Neuronal stem cell (in vitro differentiated cells): ENCODE measurements at regions not wholly inside any gene's neighbourhood (a gene's known extent, or its start where the extent isn't known, plus 50 kb on each side); places are given as distances from the start of the nearest gene placed in this dataset.
"Not testable (repeated sequence)": the region's sequence is repeated elsewhere in the genome, so short reads cannot be mapped to it uniquely, and the experiment has no call there.

Experiments
- DNase-seq: peaks from one replicate; pipeline ENCODE4 v3.0.0-alpha.2; 2013; ENCODE audit warnings: low spot score
- H2AFZ ChIP-seq: one replicate; pipeline ENCODE4 v1.6.1; 2013; ENCODE audit warnings: mild to moderate bottlenecking, low read length, inconsistent platforms
- H2AK5ac ChIP-seq: 2 replicates; pipeline ENCODE4 v1.6.1; 2013; ENCODE audit warnings: low read depth, mild to moderate bottlenecking, inconsistent platforms, low read length, moderate library complexity, mixed read lengths
- H2BK120ac ChIP-seq: 2 replicates; pipeline ENCODE4 v1.6.1; 2013; ENCODE audit warnings: low read depth, mild to moderate bottlenecking, inconsistent platforms, low read length, moderate library complexity, mixed read lengths
- H2BK12ac ChIP-seq: one replicate; pipeline ENCODE4 v1.6.1; 2013; ENCODE audit warnings: low read length, inconsistent platforms
- H2BK15ac ChIP-seq: 2 replicates; pipeline ENCODE4 v1.6.1; 2013; ENCODE audit warnings: mild to moderate bottlenecking, low read length, inconsistent platforms, mixed read lengths
- H2BK5ac ChIP-seq: one replicate; pipeline ENCODE4 v1.6.1; 2013; ENCODE audit warnings: inconsistent platforms, mild to moderate bottlenecking, low read length, moderate library complexity
- H3K14ac ChIP-seq: one replicate; pipeline ENCODE4 v1.6.1; 2013; ENCODE audit warnings: low read length, inconsistent platforms
- H3K18ac ChIP-seq: 2 replicates; pipeline ENCODE4 v1.6.1; 2013; ENCODE audit warnings: low read length, inconsistent platforms
- H3K23ac ChIP-seq: 2 replicates; pipeline ENCODE4 v1.6.1; 2013; ENCODE audit warnings: low read depth, mild to moderate bottlenecking, mixed read lengths, low read length, inconsistent platforms; ENCODE audit not compliant: poor library complexity
- H3K27ac ChIP-seq: replicated peaks from 3 replicates; pipeline ENCODE4 v1.5.1; 2013; ENCODE audit warnings: low read length, inconsistent platforms
- H3K27me3 ChIP-seq, 3 experiments: 2 replicates each; pipeline ENCODE4 v1.6.1; 2013; ENCODE audit warnings: low read length in 3 of 3, mild to moderate bottlenecking in 2 of 3, inconsistent platforms in 1 of 3, low read depth in 1 of 3, mixed read lengths in 1 of 3, moderate library complexity in 1 of 3; ENCODE audit not compliant: control insufficient read depth in 3 of 3, insufficient read depth in 3 of 3
- H3K36me3 ChIP-seq, 2 donors: replicated peaks in 1 of 2; 2 replicates each; pipeline ENCODE4 v1.6.1; 2013; ENCODE audit warnings: low read length in 2 of 2; ENCODE audit not compliant: control insufficient read depth in 2 of 2, insufficient read depth in 2 of 2
- H3K4ac ChIP-seq: 2 replicates; pipeline ENCODE4 v1.6.1; 2013; ENCODE audit warnings: inconsistent platforms, mild to moderate bottlenecking, low read length, moderate library complexity
- H3K4me1 ChIP-seq, 2 donors: 1 replicate in 1 of 2; 2 replicates in 1 of 2; pipeline ENCODE4 v1.6.1; 2013; ENCODE audit warnings: low read length in 2 of 2, low read depth in 1 of 2; ENCODE audit not compliant: control insufficient read depth in 2 of 2, insufficient read depth in 1 of 2
- H3K4me2 ChIP-seq: one replicate; pipeline ENCODE4 v1.6.1; 2013; ENCODE audit warnings: mild to moderate bottlenecking, low read length, inconsistent platforms; ENCODE audit not compliant: insufficient read depth, poor library complexity, severe bottlenecking
- H3K4me3 ChIP-seq, 2 donors: 2 replicates each; pipeline ENCODE4 v1.5.1; 2013; ENCODE audit warnings: low read length in 2 of 2, mild to moderate bottlenecking in 2 of 2, inconsistent platforms in 1 of 2, moderate library complexity in 1 of 2
- H3K79me1 ChIP-seq: one replicate; pipeline ENCODE4 v1.6.1; 2013; ENCODE audit warnings: low read depth, mild to moderate bottlenecking, inconsistent platforms, low read length, moderate library complexity
- H3K9ac ChIP-seq: one replicate; pipeline ENCODE4 v1.6.1; 2013; ENCODE audit warnings: mild to moderate bottlenecking, low read depth, low read length, inconsistent platforms; ENCODE audit not compliant: poor library complexity
- H3K9me3 ChIP-seq, 2 donors: replicated peaks in 1 of 2; 2 replicates each; pipeline versions ENCODE3 to v1.6.1; 2013; ENCODE audit warnings: low read length in 2 of 2, mild to moderate bottlenecking in 2 of 2, inconsistent platforms in 1 of 2, low read depth in 1 of 2, mixed read lengths in 1 of 2, moderate library complexity in 1 of 2; ENCODE audit not compliant: control insufficient read depth in 2 of 2, insufficient read depth in 1 of 2
- H4K8ac ChIP-seq: one replicate; pipeline ENCODE4 v1.6.1; 2013; ENCODE audit warnings: low read depth, mild to moderate bottlenecking, inconsistent platforms, low read length, moderate library complexity
- H4K91ac ChIP-seq: one replicate; pipeline ENCODE4 v1.6.1; 2013; ENCODE audit warnings: low read length, low read depth, mild to moderate bottlenecking, inconsistent platforms; ENCODE audit not compliant: poor library complexity
- WGBS, 2 donors: extraction: QIAGEN DNeasy Blood & Tissue Kit; methylation state at CpG; one replicate each; pipeline ENCODE4 v1.1.7; 2013; ENCODE audit warnings: missing lambda C conversion rate in 2 of 2, mixed read lengths in 1 of 2; ENCODE audit not compliant: insufficient read length in 2 of 2, insufficient replicate concordance in 1 of 2; ENCODE audit errors: extremely low coverage in 2 of 2; 5-methylcytosine and 5-hydroxymethylcytosine counted together

DNA sequence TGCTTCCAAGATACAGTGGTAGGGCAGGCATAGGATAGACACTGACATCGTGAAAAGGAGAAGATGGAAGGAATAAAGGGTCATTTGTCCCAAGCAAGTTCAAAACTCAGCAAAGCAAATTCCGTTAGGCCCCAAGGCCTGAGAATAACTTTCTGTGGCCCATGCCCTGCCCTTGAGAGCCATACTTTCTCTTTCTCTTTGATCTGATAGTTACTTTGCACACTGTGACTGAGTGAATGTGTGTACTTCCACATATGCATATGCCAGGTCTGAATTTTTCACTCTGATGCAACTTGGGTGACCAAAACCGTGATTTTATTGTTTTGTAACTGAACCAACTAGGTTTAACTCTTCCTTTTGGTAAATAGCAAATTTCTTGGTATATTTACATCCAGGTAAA is 371.5 kb downstream of the RAB38 start:
- Histone ChIP-seq H2AK5ac (no peak overlapping the region), H3K27ac (no peak overlapping the region), H2BK12ac (no peak overlapping the region), H2AFZ (no peak overlapping the region), H2BK5ac (no peak overlapping the region), H3K4me2 (no peak overlapping the region), H3K27me3 (peaks cover 0 to 1% (median 0%) of the 10 kb centered on the region in 3 experiments), H3K4me1 (peaks cover 0 to 2% of the 10 kb centered on the region in 2 donors), H2BK120ac (no peak overlapping the region), H3K79me1 (no peaks in the 10 kb centered on the region), H2BK15ac (no peak overlapping the region), H3K9ac (no peak overlapping the region), H3K4ac (no peak overlapping the region), H4K91ac (no peak overlapping the region), H3K18ac (no peak overlapping the region), H3K23ac (no peak overlapping the region), H3K36me3 (no peaks in the 10 kb centered on the region), H3K14ac (no peak overlapping the region), H3K9me3 (peaks cover 0 to 2% of the 10 kb centered on the region in 2 donors), H3K4me3 (no peak overlapping the region), H4K8ac (no peak overlapping the region)
- no CpG with 5 or more reads among the region's 3 CpGs for WGBS, 2 donors
- no peak for DNase-seq

DNA sequence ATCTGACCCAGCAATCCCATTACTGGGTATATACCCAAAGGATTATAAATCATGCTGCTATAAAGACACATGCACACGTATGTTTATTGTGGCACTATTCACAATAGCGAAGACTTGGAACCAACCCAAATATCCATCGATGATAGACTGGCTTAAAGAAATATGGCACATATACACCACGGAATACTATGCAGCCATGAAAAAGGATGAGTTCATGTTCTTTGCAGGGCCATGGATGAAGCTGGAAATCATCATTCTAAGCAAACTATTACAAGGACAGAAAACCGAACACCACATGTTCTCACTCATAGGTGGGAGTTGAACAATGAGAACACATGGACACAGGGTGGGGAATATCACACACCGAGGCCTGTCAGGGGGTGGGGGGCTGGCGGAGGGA is 390.4 kb downstream of the RAB38 start:
- H3K14ac ChIP-seq, DNase-seq, H2BK5ac ChIP-seq, H3K4ac ChIP-seq, H3K9ac ChIP-seq, H2AK5ac ChIP-seq, H4K91ac ChIP-seq, H3K27me3 ChIP-seq, H3K18ac ChIP-seq, H3K4me1 ChIP-seq, H2BK120ac ChIP-seq, H3K4me3 ChIP-seq, H4K8ac ChIP-seq, H2AFZ ChIP-seq, H3K23ac ChIP-seq, H2BK15ac ChIP-seq, H3K4me2 ChIP-seq, H3K79me1 ChIP-seq, H3K36me3 ChIP-seq, H2BK12ac ChIP-seq, H3K27ac ChIP-seq, H3K9me3 ChIP-seq: not testable (repeated sequence)
- WGBS, 2 donors = no CpG with 5 or more reads among the region's 7 CpGs

DNA sequence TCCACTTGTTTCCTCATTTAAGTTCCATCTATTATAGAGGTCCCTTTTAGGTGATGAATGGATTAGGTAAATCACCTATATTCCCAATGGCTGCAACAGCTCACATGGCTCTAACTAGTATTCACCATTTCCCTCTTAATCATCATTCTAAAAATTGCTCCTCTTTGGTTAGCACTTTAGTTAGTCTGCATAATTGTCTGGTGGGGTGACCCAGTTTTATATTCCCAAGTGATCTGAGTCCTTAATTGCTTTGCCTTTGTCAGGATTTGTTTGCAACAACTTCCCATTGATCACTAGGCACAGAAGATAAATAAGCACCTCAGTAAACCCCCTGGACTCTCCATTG is 395.2 kb downstream of the RAB38 start:
- H3K18ac ChIP-seq = no peak overlapping the region
- H4K91ac ChIP-seq = no peak overlapping the region
- H3K27me3 ChIP-seq = no peaks in the 10 kb centered on the region
- no peak overlapping the region for H2BK5ac ChIP-seq
- no peak overlapping the region for H3K14ac ChIP-seq
- H2BK15ac ChIP-seq = no peak overlapping the region
- H3K4me2 ChIP-seq = no peak overlapping the region
- no peak overlapping the region for H3K9ac ChIP-seq
- no peak for DNase-seq
- H2BK12ac ChIP-seq = no peak overlapping the region
- peaks cover 0 to 3% of the 10 kb centered on the region in 2 donors for H3K4me1 ChIP-seq
- H3K9me3 ChIP-seq = no peaks in the 10 kb centered on the region
- no peak overlapping the region for H4K8ac ChIP-seq
- no peak overlapping the region for H3K23ac ChIP-seq
- no peak overlapping the region for H2AK5ac ChIP-seq
- no peaks in the 10 kb centered on the region for H3K79me1 ChIP-seq
- H3K36me3 ChIP-seq = no peaks in the 10 kb centered on the region
- H3K4ac ChIP-seq = no peak overlapping the region
- H3K27ac ChIP-seq = no peak overlapping the region
- H3K4me3 ChIP-seq = no peak overlapping the region
- H2AFZ ChIP-seq = no peak overlapping the region
- no peak overlapping the region for H2BK120ac ChIP-seq

GRCh38 chr11:87779276-87780067 is 395.8 kb downstream of the RAB38 start:
- Histone ChIP-seq H3K14ac (no peak overlapping the region), H3K36me3 (no peaks in the 10 kb centered on the region), H2BK12ac (no peak overlapping the region), H3K27me3 (no peaks in the 10 kb centered on the region), H3K23ac (no peak overlapping the region), H4K8ac (no peak overlapping the region), H2BK120ac (no peak overlapping the region), H3K18ac (no peak overlapping the region), H3K9ac (no peak overlapping the region), H3K4me3 (no peak overlapping the region), H3K9me3 (no peaks in the 10 kb centered on the region), H4K91ac (no peak overlapping the region), H2BK15ac (no peak overlapping the region), H3K79me1 (no peaks in the 10 kb centered on the region), H2AK5ac (no peak overlapping the region), H2BK5ac (no peak overlapping the region), H3K4me2 (no peak overlapping the region), H2AFZ (no peak overlapping the region), H3K27ac (no peak overlapping the region), H3K4ac (no peak overlapping the region), H3K4me1 (peaks cover 0 to 3% of the 10 kb centered on the region in 2 donors)
- WGBS, 2 donors = no CpG with 5 or more reads among the region's 2 CpGs
- DNase-seq = no peak
